Trophoblast cell (in vitro differentiated cells and primary cell): ENCODE measurements at regions not wholly inside any gene's neighbourhood (a gene's known extent, or its start where the extent isn't known, plus 50 kb on each side); places are given as distances from the start of the nearest gene placed in this dataset.

Experiments
- DNase-seq, 2 donors: peaks; one replicate each; pipeline ENCODE4 v3.0.0-alpha.2; 2016
- H2AFZ ChIP-seq: 2 replicates; pipeline ENCODE4 v1.6.1; 2013; ENCODE audit warnings: low read length, moderate library complexity, mild to moderate bottlenecking; ENCODE audit not compliant: insufficient read depth, poor library complexity
- H2AK5ac ChIP-seq: 2 replicates; pipeline ENCODE4 v1.6.1; 2013; ENCODE audit warnings: mild to moderate bottlenecking, low read length
- H2BK120ac ChIP-seq: 2 replicates; pipeline ENCODE4 v1.6.1; 2013; ENCODE audit warnings: low read length, mild to moderate bottlenecking, moderate library complexity; ENCODE audit not compliant: insufficient read depth, poor library complexity
- H2BK12ac ChIP-seq: 2 replicates; pipeline ENCODE4 v1.6.1; 2013; ENCODE audit warnings: mild to moderate bottlenecking, low read length, moderate library complexity
- H2BK5ac ChIP-seq: 2 replicates; pipeline ENCODE4 v1.6.1; 2013; ENCODE audit warnings: low read length, low read depth, moderate library complexity, mild to moderate bottlenecking; ENCODE audit not compliant: poor library complexity
- H3K14ac ChIP-seq: 2 replicates; pipeline ENCODE4 v1.6.1; 2013; ENCODE audit warnings: mild to moderate bottlenecking, low read length
- H3K18ac ChIP-seq: 2 replicates; pipeline ENCODE4 v1.6.1; 2013; ENCODE audit warnings: mild to moderate bottlenecking, low read length
- H3K23ac ChIP-seq: 2 replicates; pipeline ENCODE4 v1.6.1; 2013; ENCODE audit warnings: low read length
- H3K27ac ChIP-seq: 2 replicates; pipeline ENCODE4 v1.5.1; 2013; ENCODE audit warnings: low read depth, mild to moderate bottlenecking, inconsistent platforms, low read length, moderate library complexity
- H3K27me3 ChIP-seq: 2 replicates; pipeline ENCODE4 v1.6.1; 2013; ENCODE audit warnings: inconsistent platforms, mild to moderate bottlenecking, low read length, moderate library complexity; ENCODE audit not compliant: insufficient read depth
- H3K36me3 ChIP-seq, 2 experiments: 1 replicate in 1 of 2; 2 replicates in 1 of 2; pipeline ENCODE4 v1.6.1; 2013; ENCODE audit warnings: low read length in 2 of 2, mild to moderate bottlenecking in 2 of 2, moderate library complexity in 1 of 2; ENCODE audit not compliant: insufficient read depth in 2 of 2, control insufficient read depth in 1 of 2
- H3K4ac ChIP-seq: 2 replicates; pipeline ENCODE4 v1.6.1; 2013; ENCODE audit warnings: low read depth, mild to moderate bottlenecking, low read length, moderate library complexity
- H3K4me1 ChIP-seq, 2 experiments: 1 replicate in 1 of 2; 2 replicates in 1 of 2; pipeline ENCODE4 v1.6.1; 2013; ENCODE audit warnings: low read length in 2 of 2, mild to moderate bottlenecking in 2 of 2, moderate library complexity in 1 of 2; ENCODE audit not compliant: insufficient read depth in 2 of 2, control insufficient read depth in 1 of 2
- H3K4me2 ChIP-seq: 2 replicates; pipeline ENCODE4 v1.6.1; 2013; ENCODE audit warnings: inconsistent platforms, mild to moderate bottlenecking, low read length, moderate library complexity
- H3K4me3 ChIP-seq: 2 replicates; pipeline ENCODE4 v1.5.1; 2013; ENCODE audit warnings: mild to moderate bottlenecking, low read depth, low read length, inconsistent platforms
- H3K79me1 ChIP-seq: one replicate; pipeline ENCODE4 v1.6.1; 2013; ENCODE audit warnings: low read length
- H3K79me2 ChIP-seq: 2 replicates; pipeline ENCODE4 v1.6.1; 2013; ENCODE audit warnings: low read length, mild to moderate bottlenecking; ENCODE audit not compliant: control insufficient read depth, insufficient read depth, poor library complexity
- H3K9ac ChIP-seq: 2 replicates; pipeline ENCODE4 v1.6.1; 2013; ENCODE audit warnings: mild to moderate bottlenecking, low read length
- H3K9me3 ChIP-seq: 2 replicates; pipeline ENCODE4 v1.6.1; 2013; ENCODE audit warnings: low read depth, mild to moderate bottlenecking, control low read depth, inconsistent platforms, low read length; ENCODE audit not compliant: insufficient read depth
- H4K12ac ChIP-seq: 2 replicates; pipeline ENCODE4 v1.6.1; 2013; ENCODE audit warnings: low read depth, mild to moderate bottlenecking, low read length, moderate library complexity
- H4K8ac ChIP-seq: 2 replicates; pipeline ENCODE4 v1.6.1; 2013; ENCODE audit warnings: low read depth, mild to moderate bottlenecking, low read length, moderate library complexity
- H4K91ac ChIP-seq: one replicate; pipeline ENCODE4 v1.6.1; 2013; ENCODE audit warnings: low read depth, mild to moderate bottlenecking, low read length, moderate library complexity
- WGBS: extraction: QIAGEN DNeasy Blood & Tissue Kit; methylation state at CpG from one replicate; pipeline ENCODE4 v1.1.7; 2013; ENCODE audit warnings: missing lambda C conversion rate; ENCODE audit not compliant: insufficient read length, insufficient coverage; ENCODE audit errors: extremely low coverage; 5-methylcytosine and 5-hydroxymethylcytosine counted together

- Histone ChIP-seq H3K9me3 (no peaks in the 10 kb centered on the region), H3K4ac (no peak overlapping the region), H4K91ac (no peak overlapping the region), H3K79me2 (no peaks in the 10 kb centered on the region), H3K4me1 (no peaks in the 10 kb centered on the region), H2AFZ (no peak overlapping the region), H2AK5ac (no peak overlapping the region), H4K8ac (no peak overlapping the region), H3K23ac (no peak overlapping the region), H2BK5ac (no peak overlapping the region), H4K12ac (no peak overlapping the region), H3K14ac (no peak overlapping the region), H3K79me1 (no peaks in the 10 kb centered on the region), H2BK12ac (no peak overlapping the region), H3K4me3 (no peak overlapping the region), H2BK120ac (no peak overlapping the region), H3K27ac (peak overlapping the region; percentile 17), H3K4me2 (no peak overlapping the region), H3K9ac (no peak overlapping the region), H3K18ac (no peak overlapping the region), H3K36me3 (no peaks in the 10 kb centered on the region), H3K27me3 (no peaks in the 10 kb centered on the region)
- no peak for DNase-seq
These were observed 582.5 kb downstream of the RFPL4B start for GRCh38 chr6:112929641-112930040.

GRCh38 chr6:112931832-112932231, 584.7 kb downstream of the RFPL4B start:
- no peak overlapping the region for H3K18ac ChIP-seq
- peak in 1 of 2 donors; percentile 2 for DNase-seq
- no peak overlapping the region for H3K4me2 ChIP-seq
- H2BK5ac ChIP-seq, result no peak overlapping the region
- H3K9me3 ChIP-seq, result no peaks in the 10 kb centered on the region
- H2BK12ac ChIP-seq, result no peak overlapping the region
- H3K27ac ChIP-seq, result no peak overlapping the region
- no CpG with 5 or more reads among the region's 3 CpGs for WGBS
- no peaks in the 10 kb centered on the region for H3K79me1 ChIP-seq
- no peak overlapping the region for H2BK120ac ChIP-seq
- no peak overlapping the region for H3K9ac ChIP-seq
- no peak overlapping the region for H3K4me3 ChIP-seq
- no peaks in the 10 kb centered on the region for H3K79me2 ChIP-seq
- H2AFZ ChIP-seq, result no peak overlapping the region
- no peaks in the 10 kb centered on the region for H3K27me3 ChIP-seq
- no peaks in the 10 kb centered on the region for H3K4me1 ChIP-seq
- H3K23ac ChIP-seq, result no peak overlapping the region
- H4K12ac ChIP-seq, result no peak overlapping the region
- H3K14ac ChIP-seq, result no peak overlapping the region
- H2AK5ac ChIP-seq, result no peak overlapping the region
- H3K4ac ChIP-seq, result no peak overlapping the region
- no peak overlapping the region for H4K91ac ChIP-seq
- H3K36me3 ChIP-seq, result no peaks in the 10 kb centered on the region
- no peak overlapping the region for H4K8ac ChIP-seq

DNA sequence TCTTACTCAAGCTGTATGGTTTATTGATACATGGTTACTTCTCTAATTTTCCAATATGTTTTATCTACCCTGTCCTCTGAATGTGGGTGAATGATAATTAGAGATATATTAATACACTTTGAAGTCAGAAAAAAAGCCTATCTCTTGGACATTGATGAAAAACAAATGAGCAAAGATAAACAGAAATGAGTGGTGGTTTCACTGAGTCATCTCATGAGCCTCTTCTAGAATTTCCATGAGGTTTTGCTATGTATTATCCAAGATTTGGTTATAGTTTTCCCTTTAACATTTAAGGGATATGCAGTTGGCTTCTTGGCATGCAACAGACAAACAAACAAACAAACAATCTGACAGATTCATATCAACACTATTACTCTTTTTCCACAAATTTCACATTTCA, 586.8 kb downstream of the RFPL4B start:
- Histone ChIP-seq H3K4me2 (no peak overlapping the region), H3K79me1 (no peaks in the 10 kb centered on the region), H3K23ac (no peak overlapping the region), H4K12ac (no peak overlapping the region), H3K27me3 (no peaks in the 10 kb centered on the region), H2BK120ac (no peak overlapping the region), H4K91ac (no peak overlapping the region), H3K14ac (no peak overlapping the region), H2BK12ac (no peak overlapping the region), H3K9ac (no peak overlapping the region), H3K4ac (no peak overlapping the region), H2BK5ac (no peak overlapping the region), H3K36me3 (no peaks in the 10 kb centered on the region), H3K27ac (no peak overlapping the region), H2AK5ac (no peak overlapping the region), H3K9me3 (no peaks in the 10 kb centered on the region), H2AFZ (no peak overlapping the region), H4K8ac (no peak overlapping the region), H3K4me1 (no peaks in the 10 kb centered on the region), H3K79me2 (no peaks in the 10 kb centered on the region), H3K4me3 (no peak overlapping the region), H3K18ac (no peak overlapping the region)
- no peak for DNase-seq

- Histone ChIP-seq H3K4me3 (no peak overlapping the region), H2BK5ac (no peak overlapping the region), H3K4me1 (no peaks in the 10 kb centered on the region), H3K4ac (no peak overlapping the region), H3K79me2 (no peaks in the 10 kb centered on the region), H2AFZ (no peak overlapping the region), H3K23ac (no peak overlapping the region), H3K4me2 (no peak overlapping the region), H4K12ac (no peak overlapping the region), H2BK12ac (no peak overlapping the region), H2BK120ac (no peak overlapping the region), H3K9ac (no peak overlapping the region), H3K36me3 (no peaks in the 10 kb centered on the region), H3K18ac (no peak overlapping the region), H3K27ac (no peak overlapping the region), H3K79me1 (no peaks in the 10 kb centered on the region), H4K8ac (no peak overlapping the region), H3K27me3 (no peaks in the 10 kb centered on the region), H3K9me3 (no peaks in the 10 kb centered on the region), H3K14ac (no peak overlapping the region), H2AK5ac (no peak overlapping the region), H4K91ac (no peak overlapping the region)
- DNase-seq, result no peak
- WGBS, result no CpG with 5 or more reads among the region's 1 CpG
These were observed 587.5 kb downstream of the RFPL4B start for GRCh38 chr6:112934433-112935327.
